ENCODE measurements at regions not wholly inside any gene's neighbourhood (a gene's known extent, or its start where the extent isn't known, plus 50 kb on each side); places are given as distances from the start of the nearest gene placed in this dataset.

- TF ChIP-seq ZFP37 (CRISPR knock-in tag; IDR thresholded peaks at IDR 0.05; ENCODE audit: borderline replicate concordance) (no peak), RORA (CRISPR knock-in tag; IDR thresholded peaks at IDR 0.05) (no peak), CSRNP2 (CRISPR knock-in tag; conservative IDR thresholded peaks at IDR 0.05; ENCODE audit: low read depth) (no peak), MIXL1 (CRISPR knock-in tag; IDR thresholded peaks at IDR 0.05) (no peak), ZNF280B (CRISPR knock-in tag; IDR thresholded peaks at IDR 0.05; ENCODE audit: borderline replicate concordance) (no peak), TRAFD1 (CRISPR knock-in tag; IDR thresholded peaks at IDR 0.05; ENCODE audit: borderline replicate concordance) (no peak)
Observed at GRCh38 chr18:64966667-64967066, 784.1 kb upstream of the CDH7 start (continued).

GRCh38 chr18:64956465-64956864 lies 794.3 kb upstream of the CDH7 start:
- no TSS peak for BruUV-seq (replicated peaks)
- DNase-seq (ENCODE audit: low spot score) (no peak), ATAC-seq (no peak), FAIRE-seq (no peak)
- ChIA-PET CTCF (ENCODE audit: low intra/inter-chr PET ratio, low total read pairs) (no interaction called here), POLR2A (no interaction called here)
- no peak overlapping the region for H3K4me3 ChIP-seq (replicated peaks in 1 of 3; ENCODE audit: insufficient read depth in 1 of 3, low read depth in 2 of 3, low read length in 3 of 3)
- H3K4me1 ChIP-seq (ENCODE audit: insufficient read depth, low read length) = no peaks in the 10 kb centered on the region
- no peaks in the 10 kb centered on the region for H3K9me3 ChIP-seq (ENCODE audit: low read length)
- no peak overlapping the region for H3K4me2 ChIP-seq (ENCODE audit: low read depth, low read length)
- no peak overlapping the region for H2AFZ ChIP-seq (ENCODE audit: low read length)
- H3K36me3 ChIP-seq (replicated peaks in 1 of 2; ENCODE audit: control insufficient read depth in 1 of 2, insufficient read depth in 2 of 2, low read length in 2 of 2) = no peaks in the 10 kb centered on the region
- H3K27ac ChIP-seq (ENCODE audit: extremely low read length, insufficient read depth, low read length) = no peak overlapping the region
- H3K79me2 ChIP-seq (ENCODE audit: insufficient read depth, low read length) = no peaks in the 10 kb centered on the region
- no peaks in the 10 kb centered on the region for H3K27me3 ChIP-seq (ENCODE audit: control insufficient read depth in 1 of 2, insufficient read depth in 2 of 2, low read length in 2 of 2)
- no peak overlapping the region for H3K9ac ChIP-seq (ENCODE audit: insufficient read depth, low read depth, low read length)
- 0% methylated on average over 3 of the region's 3 CpGs for WGBS (ENCODE audit: low lambda C conversion rate)
- TF ChIP-seq FOSL1 (CRISPR knock-in tag; IDR thresholded peaks at IDR 0.05; ENCODE audit: borderline replicate concordance) (no peak), GPBP1L1 (CRISPR knock-in tag; IDR thresholded peaks at IDR 0.05) (no peak), RCOR2 (CRISPR knock-in tag; IDR thresholded peaks at IDR 0.05) (no peak)
- no peaks in the 10 kb centered on the region for H4K20me1 ChIP-seq (ENCODE audit: insufficient read depth, low read length)
- in situ Hi-C loops (cut with HindIII; ENCODE audit: extremely low pct_ligation_motif_present, low pct_unique_long_range_greater_than_20kb) (no loop called here), intact Hi-C loops (cut with micrococcal nuclease; ENCODE audit: unreplicated experiment) (no loop called here)
